Left hindlimb (tissue), 1 donor: ENCODE measurements at regions not wholly inside any gene's neighbourhood (a gene's known extent, or its start where the extent isn't known, plus 50 kb on each side); places are given as distances from the start of the nearest gene placed in this dataset.
"Not testable (repeated sequence)": the region's sequence is repeated elsewhere in the genome, so short reads cannot be mapped to it uniquely, and the experiment has no call there.

ENCODE experiments used
- DNase-seq: peaks from one replicate; pipeline ENCODE4 v3.0.0-alpha.2; 2018

GRCh38 chr3:95311272-95311671 is 1248.4 kb downstream of the NSUN3 start:
- no peak for DNase-seq

GRCh38 chr3:95312650-95313049 is 1249.8 kb downstream of the NSUN3 start:
- DNase-seq = no peak

- DNase-seq = no peak
Measured at GRCh38 chr3:95319921-95320494, 1257.1 kb downstream of the NSUN3 start.

GRCh38 chr3:95327478-95327877 is 1264.6 kb downstream of the NSUN3 start:
- DNase-seq = no peak

DNA sequence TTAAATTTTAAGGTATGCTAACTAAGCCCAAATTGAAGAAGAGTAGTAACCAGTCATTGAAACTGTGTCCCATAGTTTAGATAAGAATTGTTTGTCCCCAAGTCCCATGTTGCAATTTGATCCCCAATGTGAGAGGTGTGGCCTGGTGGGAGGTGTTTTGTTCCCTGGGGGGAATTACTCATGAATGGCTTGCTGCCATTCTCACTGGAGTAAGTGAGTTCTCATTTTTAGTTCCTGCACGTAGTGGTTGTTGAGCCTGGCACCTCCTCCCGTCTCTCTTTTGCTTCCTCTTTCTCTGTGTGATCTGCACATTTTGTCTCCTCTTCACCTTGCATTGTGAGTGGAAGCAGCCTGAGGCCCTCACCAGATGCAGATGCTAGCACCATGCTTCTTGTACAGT is 1271.0 kb downstream of the NSUN3 start:
- no peak for DNase-seq

DNA sequence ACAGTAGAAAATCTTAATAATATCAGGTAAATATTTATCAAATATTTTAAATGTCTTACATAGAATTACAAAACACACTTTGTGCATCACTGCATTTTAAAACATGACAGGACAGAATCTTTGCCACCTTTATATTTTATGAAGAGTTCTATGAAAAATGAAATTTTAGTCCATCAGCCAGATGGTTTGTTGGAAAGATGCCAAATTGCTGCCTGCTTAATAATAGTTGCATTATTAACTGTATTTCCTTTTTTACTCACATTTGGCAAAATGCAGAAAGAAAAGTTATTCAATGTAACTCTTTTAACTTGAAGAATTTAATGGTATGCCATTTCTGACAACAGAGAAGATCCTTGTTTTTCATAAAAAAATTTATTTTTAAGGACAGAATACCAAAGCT is 1271.6 kb downstream of the NSUN3 start:
- DNase-seq = no peak

GRCh38 chr3:95335517-95335916 is 1272.7 kb downstream of the NSUN3 start:
- DNase-seq = no peak

DNA sequence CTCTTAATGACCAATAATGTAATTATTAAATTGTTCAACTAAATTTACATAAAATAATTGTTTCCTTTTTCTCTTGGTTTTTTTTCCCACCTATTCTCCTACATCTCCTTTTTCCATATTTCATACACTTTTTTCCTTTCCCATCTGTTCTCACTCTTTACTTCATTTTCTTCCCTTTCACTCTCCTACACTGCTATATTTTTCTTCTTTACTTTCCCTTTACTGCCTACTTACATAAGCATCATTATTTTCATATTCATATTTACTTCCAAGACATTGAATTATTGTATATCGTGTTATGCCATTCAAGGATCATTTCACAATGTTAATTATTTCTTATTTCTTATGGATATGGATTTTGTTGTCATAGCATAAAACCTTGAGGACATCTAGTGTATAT is 1275.6 kb downstream of the NSUN3 start:
- no peak for DNase-seq

DNA sequence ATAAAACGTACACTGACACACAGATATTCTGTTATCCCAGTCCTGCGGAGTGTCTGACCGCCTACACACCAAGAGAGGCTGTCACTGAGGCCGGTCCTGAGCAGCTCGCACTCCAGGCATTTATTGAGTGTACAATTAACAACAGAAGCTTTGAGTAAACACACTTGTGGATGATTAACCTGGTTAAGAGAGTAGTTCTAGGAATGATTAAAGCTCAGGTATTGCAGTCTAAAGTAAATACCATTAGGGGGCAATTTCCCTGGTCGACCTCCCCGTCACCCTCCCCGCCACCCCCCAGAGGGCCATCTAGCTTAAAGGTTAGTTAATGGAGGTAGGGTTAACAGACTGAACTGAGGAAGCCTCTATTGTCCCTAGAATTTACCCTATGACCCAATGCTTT is 1278.5 kb downstream of the NSUN3 start:
- no peak for DNase-seq

GRCh38 chr3:95343228-95343627 is 1280.4 kb downstream of the NSUN3 start:
- DNase-seq = no peak

- no peak for DNase-seq
Measured at GRCh38 chr3:95343767-95344166, 1280.9 kb downstream of the NSUN3 start.

DNA sequence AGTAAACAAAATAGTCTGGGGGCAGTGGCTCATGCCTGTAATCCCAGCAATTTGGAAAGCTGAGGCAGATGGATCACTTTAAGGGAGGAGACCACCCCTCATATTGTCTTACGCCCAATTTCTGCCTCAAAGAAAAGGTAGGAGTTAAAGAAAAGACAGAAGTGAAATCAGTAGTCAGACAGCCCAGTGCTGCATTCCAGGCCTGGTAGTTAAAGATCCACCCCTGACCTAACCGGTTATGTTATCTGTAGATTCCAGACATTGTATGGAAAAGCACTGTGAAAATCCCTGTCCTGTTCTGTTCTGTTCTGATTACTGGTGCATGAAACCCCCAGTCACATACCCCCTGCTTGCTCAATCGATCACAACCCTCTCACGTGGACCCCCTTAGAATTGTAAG is 1285.1 kb downstream of the NSUN3 start:
- not testable (repeated sequence) for DNase-seq

GRCh38 chr3:95348879-95349278 is 1286.0 kb downstream of the NSUN3 start:
- DNase-seq = no peak

DNA sequence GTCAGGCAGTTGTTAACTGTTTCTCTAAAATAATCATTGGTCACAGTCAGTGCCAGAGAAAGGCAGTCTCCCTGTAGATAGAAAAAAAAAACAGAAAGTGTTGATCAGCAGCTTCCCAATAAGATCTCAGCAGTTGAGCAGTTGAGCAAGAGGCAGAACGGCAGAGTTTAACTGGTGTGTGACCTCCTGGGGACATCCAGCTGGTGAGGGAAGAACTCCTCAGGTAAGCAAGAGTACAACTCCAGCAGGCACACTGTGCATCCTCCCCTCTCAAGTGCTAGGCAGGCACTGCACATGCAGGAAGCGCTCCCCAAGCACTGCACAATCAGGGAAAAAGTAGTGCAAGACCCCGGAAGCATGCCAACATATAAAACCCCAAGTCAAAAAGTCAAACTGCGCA is 1287.2 kb downstream of the NSUN3 start:
- no peak for DNase-seq

- no peak for DNase-seq
Measured at GRCh38 chr3:95351158-95351557, 1288.3 kb downstream of the NSUN3 start.

DNA sequence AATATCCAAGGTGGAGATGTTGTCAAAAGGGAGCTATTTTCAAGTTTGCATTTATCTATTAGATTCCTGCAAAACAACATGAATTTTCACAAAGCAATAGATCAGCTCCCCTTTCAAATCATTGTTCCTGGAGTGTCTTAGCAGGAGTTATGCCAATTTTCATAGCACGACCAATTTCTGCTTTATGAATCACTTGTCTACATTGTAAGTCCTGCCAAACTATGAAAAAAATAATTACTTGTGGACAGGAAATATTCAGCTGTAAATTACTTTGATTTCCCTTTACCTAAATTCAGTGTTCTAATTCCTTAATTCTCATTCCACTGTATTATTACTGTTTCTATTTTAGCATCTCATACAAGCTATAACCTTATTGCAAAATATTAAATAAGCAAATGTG is 1289.6 kb downstream of the NSUN3 start:
- DNase-seq = no peak

GRCh38 chr3:95354489-95354888 is 1291.6 kb downstream of the NSUN3 start:
- no peak for DNase-seq

- DNase-seq = no peak
Measured at GRCh38 chr3:95356764-95357501, 1294.1 kb downstream of the NSUN3 start.

- no peak for DNase-seq
Measured at GRCh38 chr3:95387242-95388021, 1324.6 kb downstream of the NSUN3 start.

GRCh38 chr3:95389725-95390313 is 1327.0 kb downstream of the NSUN3 start:
- no peak for DNase-seq

GRCh38 chr3:95394286-95394685 is 1331.4 kb downstream of the NSUN3 start:
- no peak for DNase-seq

GRCh38 chr3:95399585-95399984 is 1336.7 kb downstream of the NSUN3 start:
- DNase-seq = no peak

DNA sequence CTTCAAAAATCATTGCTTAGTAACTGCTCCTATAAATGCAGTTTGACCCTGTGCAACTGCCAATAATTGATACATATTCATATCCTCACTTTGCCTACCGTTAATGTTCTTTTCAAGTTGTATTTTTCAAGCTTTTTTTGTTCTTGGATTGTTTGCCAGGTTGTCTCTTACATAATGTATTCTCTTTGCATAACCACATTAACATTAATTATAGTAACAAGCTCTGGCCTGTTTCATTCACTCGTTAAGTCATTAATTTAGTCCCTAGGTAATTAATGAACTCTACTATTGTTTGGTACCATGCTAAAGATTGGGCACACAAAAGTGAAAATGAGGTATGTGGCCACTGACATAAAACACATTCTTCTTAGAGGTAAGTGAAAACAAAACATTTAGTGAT is 1338.8 kb downstream of the NSUN3 start:
- no peak for DNase-seq
